Suprapubic skin (tissue), 4 donors: ENCODE measurements at regions not wholly inside any gene's neighbourhood (a gene's known extent, or its start where the extent isn't known, plus 50 kb on each side); places are given as distances from the start of the nearest gene placed in this dataset.

Experiments used
- DNase-seq, 2 donors: peaks; one replicate each; pipeline ENCODE4 v3.0.0-alpha.2; 2019; ENCODE audit warnings: low spot score in 2 of 2
- H3K27ac ChIP-seq: fragments of 200-600 bp; sonication (generic); one replicate; pipeline ENCODE4 v1.5.1; 2019
- H3K27me3 ChIP-seq: fragments of 200-600 bp; sonication (generic); one replicate; pipeline ENCODE4 v1.5.1; 2019
- H3K36me3 ChIP-seq: fragments of 200-600 bp; sonication (generic); one replicate; pipeline ENCODE4 v1.5.1; 2019
- H3K4me1 ChIP-seq: fragments of 200-600 bp; sonication (generic); one replicate; pipeline ENCODE4 v1.5.1; 2019
- H3K4me3 ChIP-seq: fragments of 200-600 bp; sonication (generic); one replicate; pipeline ENCODE4 v1.5.1; 2019; ENCODE audit warnings: mild to moderate bottlenecking
- H3K9me3 ChIP-seq: fragments of 200-600 bp; sonication (generic); one replicate; pipeline ENCODE4 v1.5.1; 2019
- EP300 ChIP-seq: sonication (generic); formaldehyde crosslinking; IDR thresholded peaks from one replicate; pipeline ENCODE4 v1.6.1; 2017; ENCODE audit warnings: antibody characterized with exemption
- POLR2A ChIP-seq, 2 donors: fragments of 450-650 bp; IDR thresholded peaks; one replicate each; pipeline ENCODE4 v1.6.1; 2017; ENCODE audit warnings: antibody characterized with exemption in 2 of 2, mild to moderate bottlenecking in 2 of 2, moderate library complexity in 2 of 2
- POLR2AphosphoS5 ChIP-seq, 3 donors: sonication (generic); formaldehyde crosslinking; IDR thresholded peaks; one replicate each; pipeline ENCODE4 v1.6.1; 2017; ENCODE audit warnings: antibody characterized with exemption in 3 of 3
- WGBS: methylation state at CpG from one replicate; pipeline ENCODE4 v1.1.5; 2018; 5-methylcytosine and 5-hydroxymethylcytosine counted together
- TF ChIP-seq, protein P1 (sequence below), 2 donors: fragments of 200-600 bp in 1 of 2; fragments of 450-650 bp in 1 of 2; sonication (generic) in 1 of 2; IDR thresholded peaks; one replicate each; pipeline ENCODE4 v1.5.1; 2016 to 2019; ENCODE audit warnings: antibody characterized with exemption in 2 of 2, mild to moderate bottlenecking in 1 of 2, moderate library complexity in 1 of 2

DNA sequence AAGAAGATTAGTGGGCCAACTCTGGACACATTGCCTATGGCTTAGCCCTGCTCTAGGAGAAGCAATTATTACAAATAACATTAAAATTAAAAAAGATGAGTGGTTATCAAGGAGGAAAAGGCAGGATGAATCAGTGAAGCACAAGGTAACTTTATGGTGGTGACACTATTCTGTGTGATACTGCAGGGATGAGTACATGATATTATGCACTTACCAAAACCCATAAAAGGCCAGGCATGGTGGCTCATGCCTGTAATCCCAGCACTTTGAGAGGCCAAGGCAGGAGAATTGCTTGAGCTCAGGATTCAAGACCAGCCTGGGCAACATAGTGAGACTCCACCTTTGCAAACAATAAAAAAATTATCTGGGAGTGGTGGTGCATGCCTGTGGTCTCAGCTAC lies 344.3 kb upstream of the CDIN1 start:
- no peak for DNase-seq
- Histone ChIP-seq H3K9me3 (no peaks in the 10 kb centered on the region), H3K4me1 (no peaks in the 10 kb centered on the region), H3K27ac (no peak overlapping the region), H3K36me3 (no peaks in the 10 kb centered on the region), H3K27me3 (no peaks in the 10 kb centered on the region), H3K4me3 (no peak overlapping the region)
- TF ChIP-seq EP300: no peak
- no peak for TF ChIP-seq POLR2AphosphoS5 (IDR thresholded peaks at IDR 0.05)
- TF ChIP-seq POLR2A (IDR thresholded peaks at IDR 0.05): no peak
- TF ChIP-seq, protein P1, sequence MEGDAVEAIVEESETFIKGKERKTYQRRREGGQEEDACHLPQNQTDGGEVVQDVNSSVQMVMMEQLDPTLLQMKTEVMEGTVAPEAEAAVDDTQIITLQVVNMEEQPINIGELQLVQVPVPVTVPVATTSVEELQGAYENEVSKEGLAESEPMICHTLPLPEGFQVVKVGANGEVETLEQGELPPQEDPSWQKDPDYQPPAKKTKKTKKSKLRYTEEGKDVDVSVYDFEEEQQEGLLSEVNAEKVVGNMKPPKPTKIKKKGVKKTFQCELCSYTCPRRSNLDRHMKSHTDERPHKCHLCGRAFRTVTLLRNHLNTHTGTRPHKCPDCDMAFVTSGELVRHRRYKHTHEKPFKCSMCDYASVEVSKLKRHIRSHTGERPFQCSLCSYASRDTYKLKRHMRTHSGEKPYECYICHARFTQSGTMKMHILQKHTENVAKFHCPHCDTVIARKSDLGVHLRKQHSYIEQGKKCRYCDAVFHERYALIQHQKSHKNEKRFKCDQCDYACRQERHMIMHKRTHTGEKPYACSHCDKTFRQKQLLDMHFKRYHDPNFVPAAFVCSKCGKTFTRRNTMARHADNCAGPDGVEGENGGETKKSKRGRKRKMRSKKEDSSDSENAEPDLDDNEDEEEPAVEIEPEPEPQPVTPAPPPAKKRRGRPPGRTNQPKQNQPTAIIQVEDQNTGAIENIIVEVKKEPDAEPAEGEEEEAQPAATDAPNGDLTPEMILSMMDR (IDR thresholded peaks at IDR 0.05): no peak

DNA sequence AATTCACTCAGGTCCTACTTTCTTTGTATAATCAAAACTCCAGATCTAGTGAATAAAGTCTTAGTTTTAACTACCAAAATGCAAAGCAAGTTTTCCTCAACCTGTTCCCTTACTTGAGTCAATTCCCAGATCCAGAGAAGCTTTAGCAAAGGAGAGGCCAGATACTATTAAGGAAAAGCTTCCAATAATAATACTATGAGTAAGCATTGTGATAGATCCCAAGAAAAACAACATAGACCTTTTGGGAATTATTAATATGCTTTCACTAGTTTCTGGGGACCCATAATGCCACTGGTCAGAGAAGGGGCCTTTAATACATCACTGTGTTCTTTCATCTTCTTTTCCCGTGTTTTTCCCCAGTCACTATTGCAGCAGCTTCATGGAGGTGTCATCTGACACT lies 339.9 kb upstream of the CDIN1 start:
- Histone ChIP-seq H3K4me1 (no peaks in the 10 kb centered on the region), H3K4me3 (no peak overlapping the region), H3K36me3 (no peaks in the 10 kb centered on the region), H3K27me3 (no peaks in the 10 kb centered on the region), H3K27ac (no peak overlapping the region), H3K9me3 (peaks cover 7% of the 10 kb centered on the region)
- TF ChIP-seq POLR2A (IDR thresholded peaks at IDR 0.05) (no peak), POLR2AphosphoS5 (IDR thresholded peaks at IDR 0.05) (no peak), EP300 (no peak)
- TF ChIP-seq, protein P1 (IDR thresholded peaks at IDR 0.05): no peak
- DNase-seq: no peak
- 97% methylated on average over 1 of the region's 1 CpG for WGBS

DNA sequence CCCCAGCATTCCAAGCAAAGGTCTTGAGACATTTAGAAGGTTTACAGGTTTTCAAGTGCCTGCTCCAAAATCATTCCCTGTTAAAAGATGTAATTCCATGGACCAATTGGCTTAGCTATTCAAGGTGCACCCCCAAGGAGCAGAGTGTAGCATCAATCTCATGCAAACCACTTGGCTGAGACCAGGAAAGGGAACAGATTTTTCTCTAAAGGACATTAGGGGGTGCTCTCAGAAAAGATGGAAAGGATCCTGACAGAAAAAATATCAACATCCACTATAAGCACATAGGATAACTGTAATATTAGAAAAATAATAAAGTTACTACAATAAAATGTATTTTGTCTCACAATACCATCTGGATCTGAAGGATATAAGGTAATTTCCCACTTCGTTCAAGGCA lies 328.0 kb upstream of the CDIN1 start:
- WGBS: 81% methylated on average over 1 of the region's 1 CpG
- H3K27ac ChIP-seq: no peak overlapping the region
- H3K36me3 ChIP-seq: no peaks in the 10 kb centered on the region
- TF ChIP-seq POLR2AphosphoS5 (IDR thresholded peaks at IDR 0.05) (no peak), POLR2A (IDR thresholded peaks at IDR 0.05) (no peak), EP300 (no peak)
- TF ChIP-seq, protein P1 (IDR thresholded peaks at IDR 0.05): no peak
- no peaks in the 10 kb centered on the region for H3K9me3 ChIP-seq
- H3K27me3 ChIP-seq: no peaks in the 10 kb centered on the region
- no peak overlapping the region for H3K4me3 ChIP-seq
- H3K4me1 ChIP-seq: no peaks in the 10 kb centered on the region
- no peak for DNase-seq

DNA sequence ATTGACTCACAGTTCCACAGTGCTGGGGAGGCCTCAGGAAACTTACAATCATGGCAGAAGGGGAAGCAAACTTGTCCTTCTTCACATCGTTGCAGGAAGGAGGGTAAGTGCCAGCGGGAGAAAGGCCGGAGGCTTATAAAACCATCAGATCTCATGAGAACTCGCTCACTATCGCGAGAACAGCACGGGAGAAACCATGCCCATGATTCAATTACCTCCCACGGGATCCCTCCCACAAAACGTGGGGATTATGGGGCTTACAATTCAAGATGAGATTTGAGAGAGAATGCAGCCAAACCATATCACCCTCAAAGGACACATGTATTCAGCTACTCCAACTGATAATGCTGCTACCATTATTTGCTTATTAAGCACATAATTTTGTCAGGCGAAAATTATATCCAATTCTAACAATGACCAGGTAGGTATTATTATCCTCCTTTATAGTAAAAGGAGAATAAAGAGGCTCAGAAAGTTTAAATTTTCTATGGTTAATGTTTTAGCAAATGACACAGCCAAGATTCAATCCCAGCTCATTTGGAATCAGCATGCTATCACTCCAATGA lies 327.2 kb upstream of the CDIN1 start:
- WGBS: 87% methylated on average over 10 of the region's 10 CpGs
- no peaks in the 10 kb centered on the region for H3K27me3 ChIP-seq
- H3K4me3 ChIP-seq: no peak overlapping the region
- H3K4me1 ChIP-seq: no peaks in the 10 kb centered on the region
- H3K36me3 ChIP-seq: no peaks in the 10 kb centered on the region
- no peak for DNase-seq
- TF ChIP-seq POLR2A (IDR thresholded peaks at IDR 0.05): no peak
- no peak for TF ChIP-seq POLR2AphosphoS5 (IDR thresholded peaks at IDR 0.05)
- no peak for TF ChIP-seq EP300
- TF ChIP-seq, protein P1 (IDR thresholded peaks at IDR 0.05): no peak
- no peak overlapping the region for H3K27ac ChIP-seq
- H3K9me3 ChIP-seq: no peaks in the 10 kb centered on the region

GRCh38 chr15:36254426-36254825 lies 325.0 kb upstream of the CDIN1 start:
- TF ChIP-seq POLR2AphosphoS5 (IDR thresholded peaks at IDR 0.05) (no peak), EP300 (no peak), POLR2A (IDR thresholded peaks at IDR 0.05) (no peak)
- TF ChIP-seq, protein P1 (IDR thresholded peaks at IDR 0.05): no peak
- H3K4me3 ChIP-seq: no peak overlapping the region
- DNase-seq: no peak
- H3K27ac ChIP-seq: no peak overlapping the region
- no peaks in the 10 kb centered on the region for H3K4me1 ChIP-seq
- no peaks in the 10 kb centered on the region for H3K27me3 ChIP-seq
- H3K9me3 ChIP-seq: no peaks in the 10 kb centered on the region
- H3K36me3 ChIP-seq: no peaks in the 10 kb centered on the region
